LoVo (cell line): ENCODE measurements at regions not wholly inside any gene's neighbourhood (a gene's known extent, or its start where the extent isn't known, plus 50 kb on each side); places are given as distances from the start of the nearest gene placed in this dataset.
"Not testable (repeated sequence)": the region's sequence is repeated elsewhere in the genome, so short reads cannot be mapped to it uniquely, and the experiment has no call there.

Experiments
- DNase-seq: peaks from one replicate; pipeline ENCODE4 v3.0.0-alpha.2; 2016; ENCODE audit warnings: low spot score

GRCh38 chrX:40950546-40950945 is 134.7 kb upstream of the USP9X start:
- DNase-seq, result no peak

- not testable (repeated sequence) for DNase-seq
Observed at GRCh38 chrX:40951407-40951806, 133.8 kb upstream of the USP9X start.

GRCh38 chrX:40952855-40953254 is 132.4 kb upstream of the USP9X start:
- no peak for DNase-seq

- DNase-seq, result no peak
Observed at GRCh38 chrX:40953369-40953768, 131.9 kb upstream of the USP9X start.

- no peak for DNase-seq
Observed at GRCh38 chrX:40960041-40960440, 125.2 kb upstream of the USP9X start.

GRCh38 chrX:40962793-40963407 is 122.3 kb upstream of the USP9X start:
- DNase-seq, result no peak

- DNase-seq, result no peak
Observed at GRCh38 chrX:40964008-40964407, 121.2 kb upstream of the USP9X start.

GRCh38 chrX:40964633-40965586 is 120.3 kb upstream of the USP9X start:
- DNase-seq, result no peak

GRCh38 chrX:40966213-40966820 is 118.9 kb upstream of the USP9X start:
- no peak for DNase-seq

GRCh38 chrX:40968180-40968579 is 117.1 kb upstream of the USP9X start:
- no peak for DNase-seq

- peak; percentile 21 for DNase-seq
Observed at GRCh38 chrX:40971736-40972135, 113.5 kb upstream of the USP9X start.

- DNase-seq, result no peak
Observed at GRCh38 chrX:40973619-40974018, 111.6 kb upstream of the USP9X start.

GRCh38 chrX:40975951-40976350 is 109.3 kb upstream of the USP9X start:
- DNase-seq, result no peak

- DNase-seq, result no peak
Observed at GRCh38 chrX:40976981-40977380, 108.3 kb upstream of the USP9X start.

GRCh38 chrX:40984962-40985361 is 100.3 kb upstream of the USP9X start:
- no peak for DNase-seq

GRCh38 chrX:40987413-40987812 is 97.8 kb upstream of the USP9X start:
- no peak for DNase-seq

GRCh38 chrX:40988100-40988499 is 97.1 kb upstream of the USP9X start:
- no peak for DNase-seq

- DNase-seq, result not testable (repeated sequence)
Observed at GRCh38 chrX:40993395-40993794, 91.8 kb upstream of the USP9X start.

- peak; percentile 2 for DNase-seq
Observed at GRCh38 chrX:40996886-40997530, 88.2 kb upstream of the USP9X start.

GRCh38 chrX:40998123-40998522 is 87.1 kb upstream of the USP9X start:
- no peak for DNase-seq

- no peak for DNase-seq
Observed at GRCh38 chrX:41001327-41001726, 83.9 kb upstream of the USP9X start.

GRCh38 chrX:41002026-41002425 is 83.2 kb upstream of the USP9X start:
- no peak for DNase-seq
